ENCODE measurements at regions not wholly inside any gene's neighbourhood (a gene's known extent, or its start where the extent isn't known, plus 50 kb on each side); places are given as distances from the start of the nearest gene placed in this dataset.

DNA sequence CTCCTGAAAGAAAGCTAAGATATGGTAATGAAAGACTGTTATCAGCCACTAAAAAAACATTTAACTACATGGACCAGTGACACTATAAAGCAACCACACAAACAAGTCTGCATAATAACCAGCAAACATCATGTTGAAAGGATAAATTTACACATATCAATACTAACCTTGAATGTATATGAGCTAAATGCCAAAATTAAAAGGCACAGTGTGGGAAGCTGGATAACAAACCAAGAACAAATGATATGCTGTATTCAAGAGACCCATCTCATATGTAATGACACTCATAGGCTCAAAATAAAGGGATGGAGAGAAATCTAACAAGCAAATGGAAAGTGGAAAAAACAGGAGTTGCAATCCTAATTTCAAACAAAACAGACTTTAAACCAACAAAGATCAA, 213.1 kb upstream of the CDH2 start:
- no peak for TF ChIP-seq Cebpa-rat (IDR thresholded peaks at IDR 0.05)
- Histone ChIP-seq H3K27me3 (no peaks in the 10 kb centered on the region), H3K4me1 (no peaks in the 10 kb centered on the region), H4K20me1 (no peaks in the 10 kb centered on the region), H3K9me3 (peaks cover 37% of the 10 kb centered on the region), H3K4me2 (no peak overlapping the region), H3K9ac (no peak overlapping the region), H3K27ac (no peak overlapping the region), H3K4me3 (no peak overlapping the region), H3K36me3 (no peaks in the 10 kb centered on the region)

GRCh38 chr18:28382215-28382879, 205.4 kb upstream of the CDH2 start:
- Histone ChIP-seq H4K20me1 (no peaks in the 10 kb centered on the region), H3K4me1 (peaks cover 6% of the 10 kb centered on the region; the same call in 1 of the 2 replicates), H3K27me3 (no peaks in the 10 kb centered on the region), H3K4me2 (peak overlapping the region; percentile 38; the same call in 1 of the 2 replicates), H3K27ac (no peak overlapping the region), H3K9ac (no peak overlapping the region), H3K4me3 (no peak overlapping the region), H3K9me3 (peaks cover under 1% of the 10 kb centered on the region; the same call in 1 of the 2 replicates), H3K36me3 (no peaks in the 10 kb centered on the region)
- no peak for TF ChIP-seq Cebpa-rat (IDR thresholded peaks at IDR 0.05)

GRCh38 chr18:28372186-28372585, 195.3 kb upstream of the CDH2 start:
- Histone ChIP-seq H4K20me1 (no peaks in the 10 kb centered on the region), H3K9ac (no peak overlapping the region), H3K4me2 (no peak overlapping the region), H3K36me3 (no peaks in the 10 kb centered on the region), H3K4me1 (no peaks in the 10 kb centered on the region), H3K4me3 (no peak overlapping the region), H3K27me3 (no peaks in the 10 kb centered on the region), H3K27ac (no peak overlapping the region), H3K9me3 (no peaks in the 10 kb centered on the region)
- TF ChIP-seq Cebpa-rat (IDR thresholded peaks at IDR 0.05) = no peak

GRCh38 chr18:28366676-28367075, 189.7 kb upstream of the CDH2 start:
- Histone ChIP-seq H3K4me2 (no peak overlapping the region), H3K27ac (no peak overlapping the region)
- no peak for TF ChIP-seq Cebpa-rat (IDR thresholded peaks at IDR 0.05)

DNA sequence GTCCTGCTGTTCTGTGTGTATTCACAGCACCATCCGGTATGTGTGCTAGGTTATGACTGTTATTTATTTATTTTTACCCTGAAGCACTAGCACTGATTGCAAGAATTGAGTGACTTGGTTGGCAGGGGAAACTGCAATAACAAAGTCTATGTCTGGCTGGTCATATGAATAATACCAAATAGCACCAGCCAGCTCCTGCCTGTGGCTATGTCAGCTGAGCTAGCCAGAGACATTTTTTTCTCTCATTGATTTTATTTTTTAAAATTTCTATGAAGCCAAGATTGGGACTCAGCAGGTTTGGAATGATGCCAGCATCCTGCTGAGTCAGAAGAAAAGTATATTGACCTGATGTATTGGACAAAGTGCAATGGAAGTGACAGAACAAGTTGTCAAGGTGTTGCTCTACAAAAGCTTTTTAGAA, 188.5 kb upstream of the CDH2 start:
- no peaks in the 10 kb centered on the region for H3K4me1 ChIP-seq
- no peak overlapping the region for H3K4me2 ChIP-seq
- H3K36me3 ChIP-seq = no peaks in the 10 kb centered on the region
- H3K9ac ChIP-seq = no peak overlapping the region
- H3K27ac ChIP-seq = no peak overlapping the region
- no peaks in the 10 kb centered on the region for H4K20me1 ChIP-seq
- no peaks in the 10 kb centered on the region for H3K27me3 ChIP-seq
- no peak overlapping the region for H3K4me3 ChIP-seq
- no peak for TF ChIP-seq Cebpa-rat (IDR thresholded peaks at IDR 0.05)
- H3K9me3 ChIP-seq = no peaks in the 10 kb centered on the region

More at GRCh38 chr18:28366676-28367075, 189.7 kb upstream of the CDH2 start:
- H3K36me3 ChIP-seq = no peaks in the 10 kb centered on the region
- H3K4me3 ChIP-seq = no peak overlapping the region
- H3K27me3 ChIP-seq = no peaks in the 10 kb centered on the region
- no peaks in the 10 kb centered on the region for H3K9me3 ChIP-seq
- no peak overlapping the region for H3K9ac ChIP-seq
- no peaks in the 10 kb centered on the region for H4K20me1 ChIP-seq
- no peaks in the 10 kb centered on the region for H3K4me1 ChIP-seq

- Histone ChIP-seq H3K27ac (no peak overlapping the region), H3K4me3 (no peak overlapping the region), H3K9ac (no peak overlapping the region), H3K4me1 (no peaks in the 10 kb centered on the region), H3K4me2 (no peak overlapping the region), H3K27me3 (no peaks in the 10 kb centered on the region), H3K9me3 (no peaks in the 10 kb centered on the region), H4K20me1 (no peaks in the 10 kb centered on the region), H3K36me3 (no peaks in the 10 kb centered on the region)
- TF ChIP-seq Cebpa-rat (IDR thresholded peaks at IDR 0.05) = no peak
Observed at GRCh38 chr18:28363124-28363523, 186.2 kb upstream of the CDH2 start.

DNA sequence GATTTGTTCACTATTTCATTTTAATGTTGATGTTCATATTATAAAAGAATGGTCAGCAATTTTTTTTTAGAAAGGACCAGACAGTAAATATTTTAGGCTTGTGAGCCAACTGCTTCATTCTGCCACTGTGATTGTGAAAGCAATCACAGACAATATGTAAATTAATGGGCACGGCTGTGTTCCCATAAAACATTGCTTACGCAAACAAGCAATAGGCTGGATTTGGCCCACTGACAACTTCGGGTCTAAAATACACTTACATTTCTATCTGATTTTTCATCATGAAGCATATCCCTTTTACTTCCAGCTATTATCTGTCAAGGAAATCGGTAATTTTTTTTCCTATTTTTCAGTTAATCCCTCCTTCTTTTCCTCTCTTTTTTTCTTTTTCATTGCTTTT, 182.2 kb upstream of the CDH2 start:
- Histone ChIP-seq H3K9ac (no peak overlapping the region), H3K36me3 (no peaks in the 10 kb centered on the region), H3K4me2 (no peak overlapping the region), H3K4me1 (no peaks in the 10 kb centered on the region), H3K9me3 (no peaks in the 10 kb centered on the region), H3K4me3 (no peak overlapping the region), H4K20me1 (no peaks in the 10 kb centered on the region), H3K27ac (no peak overlapping the region), H3K27me3 (no peaks in the 10 kb centered on the region)
- no peak for TF ChIP-seq Cebpa-rat (IDR thresholded peaks at IDR 0.05)

GRCh38 chr18:28357766-28358401, 181.0 kb upstream of the CDH2 start:
- Histone ChIP-seq H3K9ac (no peak overlapping the region), H3K27ac (no peak overlapping the region), H4K20me1 (no peaks in the 10 kb centered on the region), H3K9me3 (no peaks in the 10 kb centered on the region), H3K4me3 (no peak overlapping the region), H3K27me3 (no peaks in the 10 kb centered on the region), H3K4me2 (no peak overlapping the region), H3K4me1 (no peaks in the 10 kb centered on the region), H3K36me3 (no peaks in the 10 kb centered on the region)
- no peak for TF ChIP-seq Cebpa-rat (IDR thresholded peaks at IDR 0.05)

DNA sequence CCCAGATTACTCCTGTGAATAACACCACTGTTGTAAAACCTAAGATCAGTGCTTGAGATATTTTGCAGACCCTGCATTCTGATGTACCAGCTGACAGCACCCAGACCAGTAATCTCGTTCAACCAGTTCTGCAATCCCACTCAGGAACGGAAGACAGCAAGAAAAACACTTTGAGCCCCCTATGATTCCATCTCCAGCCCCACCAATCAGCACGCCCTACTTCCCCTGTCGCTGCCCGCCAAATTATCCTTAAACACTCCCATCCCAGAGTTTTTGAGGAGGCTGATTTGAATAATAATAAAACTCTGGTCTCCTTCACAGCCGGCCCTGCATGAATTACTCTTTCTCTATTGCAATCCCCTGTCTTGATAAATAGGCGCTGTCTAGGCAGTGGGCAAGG, 173.9 kb upstream of the CDH2 start:
- no peak overlapping the region for H3K9ac ChIP-seq
- H3K9me3 ChIP-seq = no peaks in the 10 kb centered on the region
- H3K36me3 ChIP-seq = no peaks in the 10 kb centered on the region
- H3K4me1 ChIP-seq = no peaks in the 10 kb centered on the region
- no peak overlapping the region for H3K27ac ChIP-seq
- H3K4me3 ChIP-seq = no peak overlapping the region
- TF ChIP-seq Cebpa-rat (IDR thresholded peaks at IDR 0.05) = no peak
- H4K20me1 ChIP-seq = no peaks in the 10 kb centered on the region
- no peak overlapping the region for H3K4me2 ChIP-seq
- no peaks in the 10 kb centered on the region for H3K27me3 ChIP-seq

GRCh38 chr18:28342231-28342630, 165.3 kb upstream of the CDH2 start:
- H3K9me3 ChIP-seq = no peaks in the 10 kb centered on the region
- H3K4me2 ChIP-seq = no peak overlapping the region
- H3K27ac ChIP-seq = no peak overlapping the region
- no peaks in the 10 kb centered on the region for H3K36me3 ChIP-seq
- TF ChIP-seq Cebpa-rat (IDR thresholded peaks at IDR 0.05) = no peak
- no peak overlapping the region for H3K4me3 ChIP-seq
- no peaks in the 10 kb centered on the region for H3K27me3 ChIP-seq
- H3K9ac ChIP-seq = no peak overlapping the region
- no peaks in the 10 kb centered on the region for H4K20me1 ChIP-seq
- no peaks in the 10 kb centered on the region for H3K4me1 ChIP-seq
